GM23338 (cell line): ENCODE measurements at regions not wholly inside any gene's neighbourhood (a gene's known extent, or its start where the extent isn't known, plus 50 kb on each side); places are given as distances from the start of the nearest gene placed in this dataset.

Experiments used
- ATAC-seq: fragments of 200-7000 bp; cut with Tn5 transposase; 3 replicates; pipeline ENCODE4 v1.9.1; 2020
- DNase-seq: peaks from one replicate; pipeline ENCODE4 v3.0.0-alpha.2; 2015; ENCODE audit warnings: low spot score
- H2AFZ ChIP-seq: fragments of 200-600 bp; sonication (generic); 2 replicates; pipeline ENCODE4 v1.8.0; 2016; ENCODE audit warnings: antibody characterized with exemption, mild to moderate bottlenecking, moderate library complexity
- H3F3A ChIP-seq: fragments of 200-600 bp; sonication (generic); replicated peaks from 2 replicates; pipeline ENCODE4 v1.8.0; 2017; ENCODE audit warnings: antibody characterized with exemption, mixed run types, low read depth
- H3K27ac ChIP-seq: fragments of 200-600 bp; sonication (generic); 2 replicates; pipeline ENCODE4 v1.6.1; 2016; ENCODE audit warnings: low read depth
- H3K27me3 ChIP-seq: fragments of 200-600 bp; sonication (generic); 2 replicates; pipeline ENCODE4 v1.8.0; 2016; ENCODE audit warnings: mild to moderate bottlenecking, mixed run types, moderate library complexity; ENCODE audit not compliant: insufficient read depth
- H3K36me3 ChIP-seq: fragments of 200-600 bp; sonication (generic); 2 replicates; pipeline ENCODE4 v1.8.0; 2016; ENCODE audit warnings: mild to moderate bottlenecking; ENCODE audit not compliant: insufficient read depth
- H3K4me1 ChIP-seq: fragments of 200-600 bp; sonication (generic); 2 replicates; pipeline ENCODE4 v1.8.0; 2016; ENCODE audit warnings: mild to moderate bottlenecking, moderate library complexity; ENCODE audit not compliant: insufficient read depth
- H3K4me2 ChIP-seq: fragments of 200-600 bp; sonication (generic); 2 replicates; pipeline ENCODE4 v1.7.1; 2017; ENCODE audit warnings: mixed run types
- H3K4me3 ChIP-seq: fragments of 200-600 bp; sonication (generic); 2 replicates; pipeline ENCODE4 v1.6.1; 2016; ENCODE audit warnings: mixed run types
- H3K79me2 ChIP-seq: fragments of 200-600 bp; sonication (generic); replicated peaks from 2 replicates; pipeline ENCODE4 v1.8.0; 2017; ENCODE audit warnings: mild to moderate bottlenecking; ENCODE audit not compliant: insufficient read depth
- H3K9me2 ChIP-seq: fragments of 200-600 bp; sonication (generic); 2 replicates; pipeline ENCODE4 v1.8.0; 2017; ENCODE audit not compliant: insufficient read depth
- H4K20me1 ChIP-seq: fragments of 200-600 bp; sonication (generic); replicated peaks from 2 replicates; pipeline ENCODE4 v1.8.0; 2017; ENCODE audit warnings: mild to moderate bottlenecking; ENCODE audit not compliant: insufficient read depth
- H3K27ac Mint-ChIP-seq: 2 replicates; pipeline ENCODE4 v1.8.0; 2020; ENCODE audit warnings: inconsistent platforms, mild to moderate bottlenecking, moderate library complexity, mixed read lengths
- H3K27me3 Mint-ChIP-seq: 3 replicates; pipeline ENCODE4 v1.8.0; 2022; ENCODE audit warnings: low read depth, mild to moderate bottlenecking, moderate library complexity, mixed read lengths, inconsistent platforms; ENCODE audit not compliant: insufficient read depth, poor library complexity
- H3K36me3 Mint-ChIP-seq: 3 replicates; pipeline ENCODE4 v1.8.0; 2021; ENCODE audit warnings: low read depth, mild to moderate bottlenecking, inconsistent platforms, moderate library complexity, mixed read lengths
- H3K4me1 Mint-ChIP-seq: 3 replicates; pipeline ENCODE4 v1.8.0; 2020; ENCODE audit warnings: mild to moderate bottlenecking, inconsistent platforms, mixed read lengths
- H3K4me3 Mint-ChIP-seq: 3 replicates; pipeline ENCODE4 v1.8.0; 2021; ENCODE audit warnings: moderate library complexity, mild to moderate bottlenecking, inconsistent platforms, mixed read lengths
- H3K9me3 Mint-ChIP-seq: 3 replicates; pipeline ENCODE4 v1.8.0; 2020; ENCODE audit warnings: moderate library complexity, mild to moderate bottlenecking, inconsistent platforms, mixed read lengths
- EZH2 ChIP-seq: fragments of 200-600 bp; sonication (generic); IDR thresholded peaks from one replicate; pipeline ENCODE4 v1.8.0; 2017; ENCODE audit warnings: antibody characterized with exemption, mild to moderate bottlenecking, low read depth; ENCODE audit not compliant: unreplicated experiment
- NANOG ChIP-seq: IDR thresholded peaks from 2 replicates; pipeline ENCODE4 v1.6.1; 2016; ENCODE audit warnings: antibody characterized with exemption, borderline replicate concordance
- POLR2AphosphoS5 ChIP-seq: IDR thresholded peaks from 2 replicates; pipeline ENCODE4 v1.6.1; 2016; ENCODE audit warnings: antibody characterized with exemption, low read depth
- STAT1 ChIP-seq: IDR thresholded peaks from one replicate; pipeline ENCODE4 v1.6.1; 2016; ENCODE audit warnings: antibody characterized with exemption; ENCODE audit not compliant: unreplicated experiment
- ZNF114 ChIP-seq: fragments of 250-450 bp; sonication (Bioruptor Pico); IDR thresholded peaks from 2 replicates; pipeline ENCODE4 v1.5.0; 2020; ENCODE audit warnings: mild to moderate bottlenecking, moderate library complexity
- TF ChIP-seq, protein P1 (sequence below), 2 experiments: fragments of 200-600 bp in 1 of 2; sonication (generic) in 1 of 2; conservative IDR thresholded peaks; 2 replicates each; pipeline versions ENCODE4 v1.5.1 to v1.6.1; 2016 to 2017; ENCODE audit warnings: antibody characterized with exemption in 2 of 2, low read depth in 2 of 2, mild to moderate bottlenecking in 2 of 2, moderate library complexity in 1 of 2
- TF ChIP-seq, protein P2 (sequence below): fragments of 250-450 bp; sonication (Bioruptor Pico); IDR thresholded peaks from 2 replicates; pipeline ENCODE4 v1.5.0; 2020; ENCODE audit warnings: mild to moderate bottlenecking, moderate library complexity
- TF ChIP-seq, protein P3 (sequence below): IDR thresholded peaks from 2 replicates; pipeline ENCODE4 v1.6.1; 2016; ENCODE audit warnings: antibody characterized with exemption

DNA sequence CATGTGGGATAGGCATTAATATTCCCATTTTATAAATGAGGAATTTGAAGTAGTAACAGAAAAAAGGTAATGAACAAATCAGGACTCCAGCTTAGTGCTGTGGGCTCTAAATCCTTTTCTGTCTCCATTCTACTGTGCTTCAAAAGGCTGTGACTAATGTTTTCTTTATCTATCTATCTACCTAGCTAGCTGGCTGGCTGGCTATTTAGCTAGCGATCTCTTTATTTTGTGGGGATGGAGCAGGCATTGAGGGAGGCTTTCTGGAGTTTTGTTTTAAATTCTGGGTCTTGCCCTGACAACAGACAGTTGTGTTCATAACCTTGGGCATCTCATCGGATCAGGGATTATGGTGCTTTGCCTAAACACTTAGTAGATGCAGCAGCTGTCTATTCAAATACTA, 139.2 kb downstream of the SOX4 start (continued):
- TF ChIP-seq, protein P1, sequence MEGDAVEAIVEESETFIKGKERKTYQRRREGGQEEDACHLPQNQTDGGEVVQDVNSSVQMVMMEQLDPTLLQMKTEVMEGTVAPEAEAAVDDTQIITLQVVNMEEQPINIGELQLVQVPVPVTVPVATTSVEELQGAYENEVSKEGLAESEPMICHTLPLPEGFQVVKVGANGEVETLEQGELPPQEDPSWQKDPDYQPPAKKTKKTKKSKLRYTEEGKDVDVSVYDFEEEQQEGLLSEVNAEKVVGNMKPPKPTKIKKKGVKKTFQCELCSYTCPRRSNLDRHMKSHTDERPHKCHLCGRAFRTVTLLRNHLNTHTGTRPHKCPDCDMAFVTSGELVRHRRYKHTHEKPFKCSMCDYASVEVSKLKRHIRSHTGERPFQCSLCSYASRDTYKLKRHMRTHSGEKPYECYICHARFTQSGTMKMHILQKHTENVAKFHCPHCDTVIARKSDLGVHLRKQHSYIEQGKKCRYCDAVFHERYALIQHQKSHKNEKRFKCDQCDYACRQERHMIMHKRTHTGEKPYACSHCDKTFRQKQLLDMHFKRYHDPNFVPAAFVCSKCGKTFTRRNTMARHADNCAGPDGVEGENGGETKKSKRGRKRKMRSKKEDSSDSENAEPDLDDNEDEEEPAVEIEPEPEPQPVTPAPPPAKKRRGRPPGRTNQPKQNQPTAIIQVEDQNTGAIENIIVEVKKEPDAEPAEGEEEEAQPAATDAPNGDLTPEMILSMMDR (conservative IDR thresholded peaks at IDR 0.05; ENCODE audit: low read depth in 2 of 2) = no peak
- TF ChIP-seq ZNF114 (no peak), POLR2AphosphoS5 (no peak), EZH2 (no peak), NANOG (no peak)

DNA sequence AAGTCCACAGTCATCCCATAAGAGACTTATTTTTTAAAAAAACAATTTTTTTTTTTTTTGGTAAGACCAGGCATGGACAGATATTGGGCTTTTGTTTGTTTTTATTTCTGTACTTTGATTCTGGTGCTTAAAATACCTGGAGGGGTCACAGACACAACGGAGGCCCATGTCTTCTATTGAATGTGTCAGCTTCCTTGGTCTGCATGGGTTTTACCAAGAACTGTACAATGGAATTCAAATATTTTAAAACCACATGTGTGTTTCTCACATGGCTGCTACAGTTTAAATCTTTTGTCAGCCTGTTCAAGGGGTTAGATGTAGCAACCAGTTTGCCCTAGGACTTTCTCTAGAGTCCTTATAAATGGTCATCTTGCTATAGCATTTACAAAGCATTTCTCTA, 139.8 kb downstream of the SOX4 start:
- Mint-ChIP-seq H3K27me3 (peaks cover 7% of the 10 kb centered on the region), H3K36me3 (peaks cover 12% of the 10 kb centered on the region; the same call in 1 of the 3 replicates), H3K4me1 (peaks cover 72% of the 10 kb centered on the region), H3K27ac (peak overlapping the region; percentile 66; the same call in 1 of the 2 replicates), H3K9me3 (no peaks in the 10 kb centered on the region), H3K4me3 (no peak overlapping the region)
- Histone ChIP-seq H3K36me3 (no peaks in the 10 kb centered on the region), H3K4me3 (no peak overlapping the region), H3K4me1 (peaks cover 78% of the 10 kb centered on the region), H4K20me1 (peaks cover 8% of the 10 kb centered on the region), H3K4me2 (peak overlapping the region; percentile 59; the same call in 1 of the 2 replicates), H3K27me3 (no peaks in the 10 kb centered on the region), H3K27ac (peak overlapping the region; percentile 68), H3F3A (0 out of 2 replicates have a peak, but pooled peaks cover 9% of the 10 kb centered on the region), H3K9me2 (no peaks in the 10 kb centered on the region), H2AFZ (no peak overlapping the region), H3K79me2 (peaks cover 100% of the 10 kb centered on the region)
- DNase-seq (no peak), ATAC-seq (no peak)
- TF ChIP-seq, protein P2, sequence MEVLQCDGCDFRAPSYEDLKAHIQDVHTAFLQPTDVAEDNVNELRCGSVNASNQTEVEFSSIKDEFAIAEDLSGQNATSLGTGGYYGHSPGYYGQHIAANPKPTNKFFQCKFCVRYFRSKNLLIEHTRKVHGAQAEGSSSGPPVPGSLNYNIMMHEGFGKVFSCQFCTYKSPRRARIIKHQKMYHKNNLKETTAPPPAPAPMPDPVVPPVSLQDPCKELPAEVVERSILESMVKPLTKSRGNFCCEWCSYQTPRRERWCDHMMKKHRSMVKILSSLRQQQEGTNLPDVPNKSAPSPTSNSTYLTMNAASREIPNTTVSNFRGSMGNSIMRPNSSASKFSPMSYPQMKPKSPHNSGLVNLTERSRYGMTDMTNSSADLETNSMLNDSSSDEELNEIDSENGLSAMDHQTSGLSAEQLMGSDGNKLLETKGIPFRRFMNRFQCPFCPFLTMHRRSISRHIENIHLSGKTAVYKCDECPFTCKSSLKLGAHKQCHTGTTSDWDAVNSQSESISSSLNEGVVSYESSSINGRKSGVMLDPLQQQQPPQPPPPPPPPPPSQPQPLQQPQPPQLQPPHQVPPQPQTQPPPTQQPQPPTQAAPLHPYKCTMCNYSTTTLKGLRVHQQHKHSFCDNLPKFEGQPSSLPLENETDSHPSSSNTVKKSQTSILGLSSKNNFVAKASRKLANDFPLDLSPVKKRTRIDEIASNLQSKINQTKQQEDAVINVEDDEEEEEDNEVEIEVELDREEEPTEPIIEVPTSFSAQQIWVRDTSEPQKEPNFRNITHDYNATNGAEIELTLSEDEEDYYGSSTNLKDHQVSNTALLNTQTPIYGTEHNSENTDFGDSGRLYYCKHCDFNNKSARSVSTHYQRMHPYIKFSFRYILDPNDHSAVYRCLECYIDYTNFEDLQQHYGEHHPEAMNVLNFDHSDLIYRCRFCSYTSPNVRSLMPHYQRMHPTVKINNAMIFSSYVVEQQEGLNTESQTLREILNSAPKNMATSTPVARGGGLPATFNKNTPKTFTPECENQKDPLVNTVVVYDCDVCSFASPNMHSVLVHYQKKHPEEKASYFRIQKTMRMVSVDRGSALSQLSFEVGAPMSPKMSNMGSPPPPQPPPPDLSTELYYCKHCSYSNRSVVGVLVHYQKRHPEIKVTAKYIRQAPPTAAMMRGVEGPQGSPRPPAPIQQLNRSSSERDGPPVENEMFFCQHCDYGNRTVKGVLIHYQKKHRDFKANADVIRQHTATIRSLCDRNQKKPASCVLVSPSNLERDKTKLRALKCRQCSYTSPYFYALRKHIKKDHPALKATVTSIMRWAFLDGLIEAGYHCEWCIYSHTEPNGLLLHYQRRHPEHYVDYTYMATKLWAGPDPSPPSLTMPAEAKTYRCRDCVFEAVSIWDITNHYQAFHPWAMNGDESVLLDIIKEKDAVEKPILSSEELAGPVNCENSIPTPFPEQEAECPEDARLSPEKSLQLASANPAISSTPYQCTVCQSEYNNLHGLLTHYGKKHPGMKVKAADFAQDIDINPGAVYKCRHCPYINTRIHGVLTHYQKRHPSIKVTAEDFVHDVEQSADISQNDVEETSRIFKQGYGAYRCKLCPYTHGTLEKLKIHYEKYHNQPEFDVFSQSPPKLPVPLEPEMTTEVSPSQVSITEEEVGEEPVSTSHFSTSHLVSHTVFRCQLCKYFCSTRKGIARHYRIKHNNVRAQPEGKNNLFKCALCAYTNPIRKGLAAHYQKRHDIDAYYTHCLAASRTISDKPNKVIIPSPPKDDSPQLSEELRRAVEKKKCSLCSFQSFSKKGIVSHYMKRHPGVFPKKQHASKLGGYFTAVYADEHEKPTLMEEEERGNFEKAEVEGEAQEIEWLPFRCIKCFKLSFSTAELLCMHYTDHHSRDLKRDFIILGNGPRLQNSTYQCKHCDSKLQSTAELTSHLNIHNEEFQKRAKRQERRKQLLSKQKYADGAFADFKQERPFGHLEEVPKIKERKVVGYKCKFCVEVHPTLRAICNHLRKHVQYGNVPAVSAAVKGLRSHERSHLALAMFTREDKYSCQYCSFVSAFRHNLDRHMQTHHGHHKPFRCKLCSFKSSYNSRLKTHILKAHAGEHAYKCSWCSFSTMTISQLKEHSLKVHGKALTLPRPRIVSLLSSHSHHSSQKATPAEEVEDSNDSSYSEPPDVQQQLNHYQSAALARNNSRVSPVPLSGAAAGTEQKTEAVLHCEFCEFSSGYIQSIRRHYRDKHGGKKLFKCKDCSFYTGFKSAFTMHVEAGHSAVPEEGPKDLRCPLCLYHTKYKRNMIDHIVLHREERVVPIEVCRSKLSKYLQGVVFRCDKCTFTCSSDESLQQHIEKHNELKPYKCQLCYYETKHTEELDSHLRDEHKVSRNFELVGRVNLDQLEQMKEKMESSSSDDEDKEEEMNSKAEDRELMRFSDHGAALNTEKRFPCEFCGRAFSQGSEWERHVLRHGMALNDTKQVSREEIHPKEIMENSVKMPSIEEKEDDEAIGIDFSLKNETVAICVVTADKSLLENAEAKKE (CRISPR knock-in tag) = no peak
- TF ChIP-seq STAT1 = no peak
- no peak for TF ChIP-seq POLR2AphosphoS5
- TF ChIP-seq, protein P3, sequence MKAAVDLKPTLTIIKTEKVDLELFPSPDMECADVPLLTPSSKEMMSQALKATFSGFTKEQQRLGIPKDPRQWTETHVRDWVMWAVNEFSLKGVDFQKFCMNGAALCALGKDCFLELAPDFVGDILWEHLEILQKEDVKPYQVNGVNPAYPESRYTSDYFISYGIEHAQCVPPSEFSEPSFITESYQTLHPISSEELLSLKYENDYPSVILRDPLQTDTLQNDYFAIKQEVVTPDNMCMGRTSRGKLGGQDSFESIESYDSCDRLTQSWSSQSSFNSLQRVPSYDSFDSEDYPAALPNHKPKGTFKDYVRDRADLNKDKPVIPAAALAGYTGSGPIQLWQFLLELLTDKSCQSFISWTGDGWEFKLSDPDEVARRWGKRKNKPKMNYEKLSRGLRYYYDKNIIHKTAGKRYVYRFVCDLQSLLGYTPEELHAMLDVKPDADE = no peak
